K562 (cell line): ENCODE measurements at regions not wholly inside any gene's neighbourhood (a gene's known extent, or its start where the extent isn't known, plus 50 kb on each side); places are given as distances from the start of the nearest gene placed in this dataset.

ENCODE experiments used
- ATAC-seq: fragments of 200-7000 bp; cut with Tn5 transposase; 3 replicates; pipeline ENCODE4 v1.9.1; 2020; ENCODE audit warnings: moderate library complexity
- BruUV-seq: library from RNA; stranded (reverse); fragments of 400-500 nt; replicated peaks from 2 replicates; lab custom pipeline; 2021; lab: Mats Ljungman, UMichigan
- CTCF ChIA-PET: fragments of 300-600 bp; formaldehyde crosslinking; extraction: SDS; loops from one replicate; lab custom pipeline; 2021; ENCODE audit warnings: low intra/inter-chr PET ratio; lab: Yijun Ruan, JAX
- POLR2A ChIA-PET: fragments of 300-600, 350-650 bp; sonication (Branson Sonifier 250); formaldehyde crosslinking; extraction: SDS; loops from one replicate; lab custom pipeline; 2021; ENCODE audit warnings: antibody characterized with exemption, inconsistent platforms; lab: Yijun Ruan, JAX
- DNase-seq, 4 experiments: peaks; one replicate each; pipeline versions ENCODE4 v3.0.0 to v3.0.0-alpha.2; 2011 to 2018; ENCODE audit warnings: low spot score in 3 of 4, mixed read lengths in 3 of 4; ENCODE audit errors: extremely low read depth in 1 of 4
- FAIRE-seq: peaks from 2 replicates; lab custom pipeline; 2011; peaks lifted over from hg19 to GRCh38; lab: Jason Lieb, UNC
- H2AFZ ChIP-seq: 2 replicates; pipeline ENCODE4 v1.6.0; 2011; ENCODE audit warnings: low read depth, low read length, control low read depth, inconsistent platforms
- H3K27ac ChIP-seq: fragments of 200-600 bp; 3 replicates; pipeline ENCODE4 v1.8.0; 2011; ENCODE audit warnings: low read depth, mild to moderate bottlenecking, control low read depth, inconsistent platforms, low read length, moderate library complexity, mixed read lengths; ENCODE audit errors: extremely low read depth
- H3K27me3 ChIP-seq, 2 experiments: fragments of 300-600 bp in 1 of 2; 2 replicates in 1 of 2; 3 replicates in 1 of 2; pipeline versions ENCODE4 v1.6.0 to v1.8.0; 2011; ENCODE audit warnings: inconsistent platforms in 2 of 2, low read length in 2 of 2, mild to moderate bottlenecking in 1 of 2, mixed read lengths in 1 of 2, moderate library complexity in 1 of 2; ENCODE audit not compliant: control insufficient read depth in 2 of 2, insufficient read depth in 2 of 2
- H3K36me3 ChIP-seq: fragments of 300-600 bp; 3 replicates; pipeline ENCODE4 v1.8.0; 2011; ENCODE audit warnings: mild to moderate bottlenecking, low read length, inconsistent platforms; ENCODE audit not compliant: control insufficient read depth, insufficient read depth
- H3K4me1 ChIP-seq, 2 experiments: fragments of 200-600 bp in 1 of 2; replicated peaks in 1 of 2; 2 replicates in 1 of 2; 3 replicates in 1 of 2; pipeline versions ENCODE4 v1.5.1 to v1.8.0; 2011; ENCODE audit warnings: inconsistent platforms in 2 of 2, low read length in 2 of 2, mild to moderate bottlenecking in 1 of 2, mixed read lengths in 1 of 2, moderate library complexity in 1 of 2; ENCODE audit not compliant: control insufficient read depth in 2 of 2, insufficient read depth in 2 of 2
- H3K4me2 ChIP-seq: 2 replicates; pipeline ENCODE4 v1.6.1; 2011; ENCODE audit warnings: low read length, control low read depth, inconsistent platforms, mixed read lengths; ENCODE audit not compliant: insufficient read depth
- H3K4me3 ChIP-seq: fragments of 200-600 bp; sonication (generic), shearing (Covaris generic); 2 replicates; pipeline ENCODE4 v1.5.1; 2016; ENCODE audit warnings: control low read depth, inconsistent platforms
- H3K79me2 ChIP-seq: fragments of 200-600 bp; 3 replicates; pipeline ENCODE4 v1.8.0; 2011; ENCODE audit warnings: low read length, inconsistent platforms; ENCODE audit not compliant: control insufficient read depth, insufficient read depth
- H3K9ac ChIP-seq, 2 experiments: 2 replicates each; pipeline versions ENCODE4 v1.6.0 to v1.6.1; 2011; ENCODE audit warnings: low read depth in 2 of 2, low read length in 2 of 2, control low read depth in 1 of 2, inconsistent platforms in 1 of 2, mild to moderate bottlenecking in 1 of 2, mixed read lengths in 1 of 2; ENCODE audit not compliant: insufficient read depth in 1 of 2
- H3K9me1 ChIP-seq: one replicate; pipeline ENCODE4 v1.6.0; 2011; ENCODE audit warnings: inconsistent platforms, mild to moderate bottlenecking, low read length, moderate library complexity; ENCODE audit not compliant: control insufficient read depth, insufficient read depth
- H3K9me3 ChIP-seq: replicated peaks from 2 replicates; pipeline ENCODE4 v1.5.1; 2011; ENCODE audit warnings: low read depth, low read length, inconsistent platforms; ENCODE audit not compliant: control insufficient read depth, insufficient read depth
- H4K20me1 ChIP-seq: replicated peaks from 2 replicates; pipeline ENCODE4 v1.6.1; 2011; ENCODE audit warnings: low read length, inconsistent platforms, mixed read lengths; ENCODE audit not compliant: control insufficient read depth, insufficient read depth
- BRD4 ChIP-seq: fragments of 200-600 bp; sonication (generic); IDR thresholded peaks from 2 replicates; pipeline ENCODE4 v1.6.1; 2017; ENCODE audit warnings: inconsistent platforms
- GABPB2 ChIP-seq: fragments of 250-450 bp; sonication (Bioruptor Pico); conservative IDR thresholded peaks from 2 replicates; pipeline ENCODE4 v1.5.1; 2021; ENCODE audit warnings: mild to moderate bottlenecking
- ILF3 ChIP-seq: fragments of 450-650 bp; IDR thresholded peaks from 2 replicates; pipeline ENCODE4 v1.6.1; 2018; ENCODE audit warnings: antibody characterized with exemption, mild to moderate bottlenecking, moderate library complexity, borderline replicate concordance
- PHB2 ChIP-seq: fragments of 450-650 bp; IDR thresholded peaks from 2 replicates; pipeline ENCODE4 v1.6.1; 2017; ENCODE audit warnings: low read depth
- PRPF4 ChIP-seq: fragments of 200-400 bp; formaldehyde crosslinking; IDR thresholded peaks from one replicate; pipeline ENCODE4 v1.6.1; 2017; ENCODE audit warnings: low read length, low read depth, mild to moderate bottlenecking; ENCODE audit not compliant: insufficient read depth, poor library complexity, severe bottlenecking
- ZNF668 ChIP-seq: fragments of 250-450 bp; sonication (Bioruptor Pico); IDR thresholded peaks from 2 replicates; pipeline ENCODE4 v1.8.0; 2022; ENCODE audit warnings: mild to moderate bottlenecking, inconsistent platforms
- WGBS: fragments of 100-300 bp; shearing (Covaris generic); methylation state at CpG from one replicate; pipeline ENCODE4 v1.1.6; 2016; ENCODE audit warnings: low coverage, mixed read lengths; ENCODE audit not compliant: insufficient coverage; ENCODE audit errors: missing lambda C conversion rate; 5-methylcytosine and 5-hydroxymethylcytosine counted together
- in situ Hi-C: fragments of 300-500 bp; cut with MboI; formaldehyde crosslinking; loops from 4 replicates; pipeline ENCODE4 v1.15.0; 2018; ENCODE audit warnings: inconsistent platforms, mixed read lengths
- intact Hi-C: fragments of 100-400 bp; cut with micrococcal nuclease; formaldehyde crosslinking; loops from 2 replicates; pipeline ENCODE4 v1.14.2; 2022
- TF ChIP-seq, protein P1 (sequence below): fragments of 450-650 bp; IDR thresholded peaks from 2 replicates; pipeline ENCODE4 v1.6.1; 2016; ENCODE audit warnings: mild to moderate bottlenecking, moderate library complexity
- TF ChIP-seq, protein P2 (sequence below), 2 experiments: fragments of 200-800 bp in 1 of 2; sonication (Bioruptor generic) in 1 of 2; sonication (generic) in 1 of 2; formaldehyde crosslinking in 1 of 2; IDR thresholded peaks in 1 of 2; conservative IDR thresholded peaks in 1 of 2; 2 replicates each; pipeline versions ENCODE4 v1.5.0 to v1.6.1; 2016 to 2020; ENCODE audit warnings: missing compliant biosample characterization in 1 of 2, missing genetic modification characterization in 1 of 2, missing genetic modification reagents in 1 of 2

DNA sequence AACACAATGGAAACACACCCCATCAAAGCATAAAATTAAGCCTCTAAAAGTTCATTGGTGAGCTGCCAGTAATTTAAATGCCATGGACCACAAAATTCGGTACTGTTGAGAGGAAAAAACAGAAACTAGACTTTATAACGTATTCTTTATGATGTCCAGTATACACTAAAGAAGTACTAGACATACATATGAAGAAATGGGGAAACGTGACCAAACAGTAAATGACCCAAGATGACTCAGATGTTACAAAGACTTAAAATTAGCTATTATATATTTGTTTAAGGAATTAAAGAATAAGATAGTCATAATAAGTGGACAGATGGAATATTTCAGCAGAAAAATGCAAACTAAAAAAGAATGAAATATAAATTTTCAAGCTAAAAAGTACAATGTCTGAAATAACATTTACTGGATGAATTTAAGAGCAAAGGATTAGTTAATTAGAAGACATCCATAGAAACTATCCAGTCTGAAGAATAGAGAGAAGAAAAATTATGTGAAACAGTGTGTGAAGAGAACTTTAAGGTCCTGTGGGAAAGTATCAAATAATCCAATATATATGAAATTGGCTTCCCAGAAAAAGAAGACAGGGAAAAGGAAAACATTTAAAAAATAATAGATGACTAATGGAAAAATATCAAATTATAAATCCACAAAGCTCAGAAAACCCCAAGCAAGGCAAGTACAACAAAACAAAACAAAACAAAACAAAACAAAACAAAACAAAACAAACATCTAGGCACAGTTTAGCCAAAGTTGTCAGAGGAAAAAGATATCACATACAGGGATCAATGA, 69.4 kb downstream of the SAMD9 start:
- H3K36me3 ChIP-seq = no peaks in the 10 kb centered on the region; the same call in 2 of the 3 replicates
- POLR2A ChIA-PET = no interaction called here
- H3K4me1 ChIP-seq = peaks cover 17 to 26% of the 10 kb centered on the region in 2 experiments
- H4K20me1 ChIP-seq = no peaks in the 10 kb centered on the region
- peak overlapping the region; percentile 64; the same call in 2 of the 3 replicates for H3K27ac ChIP-seq
- WGBS = 17% methylated on average over 3 of the region's 3 CpGs
- peak overlapping the region in 1 of 2 experiments; percentile 29; a peak in 1 of 4 replicates for H3K9ac ChIP-seq
- no peaks in the 10 kb centered on the region for H3K79me2 ChIP-seq
- H3K4me2 ChIP-seq = no peak overlapping the region
- H3K4me3 ChIP-seq = no peak overlapping the region
- H2AFZ ChIP-seq = peak overlapping the region; percentile 84
- intact Hi-C loops = loop anchor here (5.0 to 10.0 kb wide), 3 partner anchors 41 to 1164 kb away; partner anchors contain the start of gene MTERF1
- no TSS peak for BruUV-seq
- CTCF ChIA-PET = no interaction called here
- in situ Hi-C loops = no loop called here
- no peaks in the 10 kb centered on the region for H3K27me3 ChIP-seq
- no peak for DNase-seq
- no peaks in the 10 kb centered on the region for H3K9me1 ChIP-seq
- no peaks in the 10 kb centered on the region for H3K9me3 ChIP-seq
- ATAC-seq = no peak
- FAIRE-seq = peak; percentile 37
- TF ChIP-seq ILF3 = no peak
- TF ChIP-seq PRPF4 = no peak
- TF ChIP-seq GABPB2 (CRISPR knock-in tag) = no peak
- TF ChIP-seq, protein P1, sequence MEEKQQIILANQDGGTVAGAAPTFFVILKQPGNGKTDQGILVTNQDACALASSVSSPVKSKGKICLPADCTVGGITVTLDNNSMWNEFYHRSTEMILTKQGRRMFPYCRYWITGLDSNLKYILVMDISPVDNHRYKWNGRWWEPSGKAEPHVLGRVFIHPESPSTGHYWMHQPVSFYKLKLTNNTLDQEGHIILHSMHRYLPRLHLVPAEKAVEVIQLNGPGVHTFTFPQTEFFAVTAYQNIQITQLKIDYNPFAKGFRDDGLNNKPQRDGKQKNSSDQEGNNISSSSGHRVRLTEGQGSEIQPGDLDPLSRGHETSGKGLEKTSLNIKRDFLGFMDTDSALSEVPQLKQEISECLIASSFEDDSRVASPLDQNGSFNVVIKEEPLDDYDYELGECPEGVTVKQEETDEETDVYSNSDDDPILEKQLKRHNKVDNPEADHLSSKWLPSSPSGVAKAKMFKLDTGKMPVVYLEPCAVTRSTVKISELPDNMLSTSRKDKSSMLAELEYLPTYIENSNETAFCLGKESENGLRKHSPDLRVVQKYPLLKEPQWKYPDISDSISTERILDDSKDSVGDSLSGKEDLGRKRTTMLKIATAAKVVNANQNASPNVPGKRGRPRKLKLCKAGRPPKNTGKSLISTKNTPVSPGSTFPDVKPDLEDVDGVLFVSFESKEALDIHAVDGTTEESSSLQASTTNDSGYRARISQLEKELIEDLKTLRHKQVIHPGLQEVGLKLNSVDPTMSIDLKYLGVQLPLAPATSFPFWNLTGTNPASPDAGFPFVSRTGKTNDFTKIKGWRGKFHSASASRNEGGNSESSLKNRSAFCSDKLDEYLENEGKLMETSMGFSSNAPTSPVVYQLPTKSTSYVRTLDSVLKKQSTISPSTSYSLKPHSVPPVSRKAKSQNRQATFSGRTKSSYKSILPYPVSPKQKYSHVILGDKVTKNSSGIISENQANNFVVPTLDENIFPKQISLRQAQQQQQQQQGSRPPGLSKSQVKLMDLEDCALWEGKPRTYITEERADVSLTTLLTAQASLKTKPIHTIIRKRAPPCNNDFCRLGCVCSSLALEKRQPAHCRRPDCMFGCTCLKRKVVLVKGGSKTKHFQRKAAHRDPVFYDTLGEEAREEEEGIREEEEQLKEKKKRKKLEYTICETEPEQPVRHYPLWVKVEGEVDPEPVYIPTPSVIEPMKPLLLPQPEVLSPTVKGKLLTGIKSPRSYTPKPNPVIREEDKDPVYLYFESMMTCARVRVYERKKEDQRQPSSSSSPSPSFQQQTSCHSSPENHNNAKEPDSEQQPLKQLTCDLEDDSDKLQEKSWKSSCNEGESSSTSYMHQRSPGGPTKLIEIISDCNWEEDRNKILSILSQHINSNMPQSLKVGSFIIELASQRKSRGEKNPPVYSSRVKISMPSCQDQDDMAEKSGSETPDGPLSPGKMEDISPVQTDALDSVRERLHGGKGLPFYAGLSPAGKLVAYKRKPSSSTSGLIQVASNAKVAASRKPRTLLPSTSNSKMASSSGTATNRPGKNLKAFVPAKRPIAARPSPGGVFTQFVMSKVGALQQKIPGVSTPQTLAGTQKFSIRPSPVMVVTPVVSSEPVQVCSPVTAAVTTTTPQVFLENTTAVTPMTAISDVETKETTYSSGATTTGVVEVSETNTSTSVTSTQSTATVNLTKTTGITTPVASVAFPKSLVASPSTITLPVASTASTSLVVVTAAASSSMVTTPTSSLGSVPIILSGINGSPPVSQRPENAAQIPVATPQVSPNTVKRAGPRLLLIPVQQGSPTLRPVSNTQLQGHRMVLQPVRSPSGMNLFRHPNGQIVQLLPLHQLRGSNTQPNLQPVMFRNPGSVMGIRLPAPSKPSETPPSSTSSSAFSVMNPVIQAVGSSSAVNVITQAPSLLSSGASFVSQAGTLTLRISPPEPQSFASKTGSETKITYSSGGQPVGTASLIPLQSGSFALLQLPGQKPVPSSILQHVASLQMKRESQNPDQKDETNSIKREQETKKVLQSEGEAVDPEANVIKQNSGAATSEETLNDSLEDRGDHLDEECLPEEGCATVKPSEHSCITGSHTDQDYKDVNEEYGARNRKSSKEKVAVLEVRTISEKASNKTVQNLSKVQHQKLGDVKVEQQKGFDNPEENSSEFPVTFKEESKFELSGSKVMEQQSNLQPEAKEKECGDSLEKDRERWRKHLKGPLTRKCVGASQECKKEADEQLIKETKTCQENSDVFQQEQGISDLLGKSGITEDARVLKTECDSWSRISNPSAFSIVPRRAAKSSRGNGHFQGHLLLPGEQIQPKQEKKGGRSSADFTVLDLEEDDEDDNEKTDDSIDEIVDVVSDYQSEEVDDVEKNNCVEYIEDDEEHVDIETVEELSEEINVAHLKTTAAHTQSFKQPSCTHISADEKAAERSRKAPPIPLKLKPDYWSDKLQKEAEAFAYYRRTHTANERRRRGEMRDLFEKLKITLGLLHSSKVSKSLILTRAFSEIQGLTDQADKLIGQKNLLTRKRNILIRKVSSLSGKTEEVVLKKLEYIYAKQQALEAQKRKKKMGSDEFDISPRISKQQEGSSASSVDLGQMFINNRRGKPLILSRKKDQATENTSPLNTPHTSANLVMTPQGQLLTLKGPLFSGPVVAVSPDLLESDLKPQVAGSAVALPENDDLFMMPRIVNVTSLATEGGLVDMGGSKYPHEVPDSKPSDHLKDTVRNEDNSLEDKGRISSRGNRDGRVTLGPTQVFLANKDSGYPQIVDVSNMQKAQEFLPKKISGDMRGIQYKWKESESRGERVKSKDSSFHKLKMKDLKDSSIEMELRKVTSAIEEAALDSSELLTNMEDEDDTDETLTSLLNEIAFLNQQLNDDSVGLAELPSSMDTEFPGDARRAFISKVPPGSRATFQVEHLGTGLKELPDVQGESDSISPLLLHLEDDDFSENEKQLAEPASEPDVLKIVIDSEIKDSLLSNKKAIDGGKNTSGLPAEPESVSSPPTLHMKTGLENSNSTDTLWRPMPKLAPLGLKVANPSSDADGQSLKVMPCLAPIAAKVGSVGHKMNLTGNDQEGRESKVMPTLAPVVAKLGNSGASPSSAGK = no peak
- no peak for TF ChIP-seq BRD4
- TF ChIP-seq, protein P2, sequence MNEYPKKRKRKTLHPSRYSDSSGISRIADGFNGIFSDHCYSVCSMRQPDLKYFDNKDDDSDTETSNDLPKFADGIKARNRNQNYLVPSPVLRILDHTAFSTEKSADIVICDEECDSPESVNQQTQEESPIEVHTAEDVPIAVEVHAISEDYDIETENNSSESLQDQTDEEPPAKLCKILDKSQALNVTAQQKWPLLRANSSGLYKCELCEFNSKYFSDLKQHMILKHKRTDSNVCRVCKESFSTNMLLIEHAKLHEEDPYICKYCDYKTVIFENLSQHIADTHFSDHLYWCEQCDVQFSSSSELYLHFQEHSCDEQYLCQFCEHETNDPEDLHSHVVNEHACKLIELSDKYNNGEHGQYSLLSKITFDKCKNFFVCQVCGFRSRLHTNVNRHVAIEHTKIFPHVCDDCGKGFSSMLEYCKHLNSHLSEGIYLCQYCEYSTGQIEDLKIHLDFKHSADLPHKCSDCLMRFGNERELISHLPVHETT (CRISPR knock-in tag; conservative IDR thresholded peaks at IDR 0.05 in 1 of 2, IDR thresholded peaks at IDR 0.05 in 1 of 2) = no peak
- TF ChIP-seq PHB2 = 0 out of 2 replicates have a peak, but pooled peaks have one; percentile 37
- no peak for TF ChIP-seq ZNF668 (CRISPR knock-in tag)
